ENCODE measurements at regions not wholly inside any gene's neighbourhood (a gene's known extent, or its start where the extent isn't known, plus 50 kb on each side); places are given as distances from the start of the nearest gene placed in this dataset.

GRCh38 chr7:28362182-28362581, 50.1 kb upstream of the CREB5 start:
- H3K36me3 ChIP-seq (replicated peaks in 1 of 2; ENCODE audit: control insufficient read depth in 1 of 2, insufficient read depth in 2 of 2, low read length in 2 of 2), result no peaks in the 10 kb centered on the region
- no peak for TF ChIP-seq CTCF (IDR thresholded peaks at IDR 0.05)
- no peak overlapping the region for H2AFZ ChIP-seq (ENCODE audit: insufficient read depth, low read depth, low read length, poor library complexity, severe bottlenecking)
- WGBS (ENCODE audit: insufficient coverage), result no CpG with 5 or more reads among the region's 1 CpG
- peaks cover 4 to 7% (median 4%) of the 10 kb centered on the region in 3 donors for H3K27me3 Mint-ChIP-seq (ENCODE audit: low read depth in 3 of 3)
- no peaks in the 10 kb centered on the region for H3K4me1 ChIP-seq (ENCODE audit: control insufficient read depth in 1 of 2, insufficient read depth in 2 of 2, low read length in 2 of 2)
- no peak overlapping the region for H3K27ac ChIP-seq (ENCODE audit: low read depth in 1 of 2, low read length in 2 of 2)
- H3K9me3 ChIP-seq (replicated peaks in 1 of 2; ENCODE audit: control insufficient read depth in 1 of 2, insufficient read depth in 1 of 2, low read length in 2 of 2), result peaks cover 0 to 5% of the 10 kb centered on the region in 2 donors
- H3K9me3 Mint-ChIP-seq, result peaks cover 5 to 10% (median 8%) of the 10 kb centered on the region in 7 donors
- no peak overlapping the region for H3K4me2 ChIP-seq (replicated peaks; ENCODE audit: extremely low read depth, low read length, poor library complexity, severe bottlenecking)
- no peaks in the 10 kb centered on the region for H3K79me2 ChIP-seq (ENCODE audit: insufficient read depth, low read length)
- intact Hi-C loops (cut with micrococcal nuclease), result no loop called here
- no peak overlapping the region for H3K4me3 ChIP-seq (replicated peaks in 1 of 3; ENCODE audit: low read depth in 2 of 3, low read length in 3 of 3)
- H3K36me3 Mint-ChIP-seq, result no peaks in the 10 kb centered on the region
- peaks cover 2 to 5% of the 10 kb centered on the region in 2 donors for H3K27me3 ChIP-seq (ENCODE audit: control insufficient read depth in 2 of 2, insufficient read depth in 2 of 2, low read length in 2 of 2)
- no peaks in the 10 kb centered on the region for H4K20me1 ChIP-seq (ENCODE audit: insufficient read depth, low read length)
- no peaks in the 10 kb centered on the region for H3K4me1 Mint-ChIP-seq
- H3K27ac Mint-ChIP-seq, result no peak overlapping the region
- DNase-seq, result no peak
- H3K9ac ChIP-seq (ENCODE audit: insufficient read depth, low read length, poor library complexity, severe bottlenecking), result no peak overlapping the region
- H3K4me3 Mint-ChIP-seq, result no peak overlapping the region
